Stimulated activated CD4-positive, alpha-beta T cell treated with anti-CD3 and anti-CD28 coated beads, Interleukin-12 subunit alpha, Interleukin-12 subunit beta, amount 100 ng/mL, for 4 hours (primary cell): ENCODE measurements at regions not wholly inside any gene's neighbourhood (a gene's known extent, or its start where the extent isn't known, plus 50 kb on each side); places are given as distances from the start of the nearest gene placed in this dataset.
"Not testable (repeated sequence)": the region's sequence is repeated elsewhere in the genome, so short reads cannot be mapped to it uniquely, and the experiment has no call there.

ENCODE experiments used
- DNase-seq: peaks from one replicate; pipeline ENCODE4 v3.0.0-alpha.2; 2020

DNA sequence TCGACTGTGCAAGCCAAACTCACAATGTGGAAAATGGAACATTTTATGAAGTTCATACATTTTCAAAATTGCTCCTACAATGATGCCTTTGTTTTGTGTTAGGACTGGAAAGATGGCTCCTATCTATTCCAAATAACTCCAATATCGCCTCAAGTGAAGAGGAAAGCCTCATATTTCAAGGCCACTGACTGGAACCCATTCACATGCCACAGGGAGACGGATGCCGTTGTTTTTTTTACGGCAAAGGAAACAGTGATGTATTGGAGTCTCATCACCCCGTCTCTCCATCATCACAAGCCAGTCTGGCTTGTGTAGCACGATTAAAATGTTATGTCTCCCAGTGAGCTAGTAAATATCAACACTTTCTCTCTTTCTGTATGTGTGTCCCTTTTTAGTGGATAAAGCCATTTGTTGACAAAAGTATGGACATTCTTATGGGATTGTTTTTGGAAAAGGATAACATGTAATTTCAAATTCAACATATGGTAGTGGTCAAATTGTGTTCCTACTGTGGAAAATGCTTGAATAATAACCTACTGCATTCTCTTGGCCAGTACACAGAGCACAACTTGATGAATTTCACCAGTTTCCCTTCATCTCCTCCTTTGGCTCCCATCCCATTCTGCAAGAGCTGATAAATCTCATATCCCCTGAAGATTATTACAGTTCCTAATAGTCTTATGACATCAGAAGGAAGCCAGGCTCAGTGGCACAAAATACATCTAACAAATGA lies 109.5 kb upstream of the PITRM1 start:
- no peak for DNase-seq

DNA sequence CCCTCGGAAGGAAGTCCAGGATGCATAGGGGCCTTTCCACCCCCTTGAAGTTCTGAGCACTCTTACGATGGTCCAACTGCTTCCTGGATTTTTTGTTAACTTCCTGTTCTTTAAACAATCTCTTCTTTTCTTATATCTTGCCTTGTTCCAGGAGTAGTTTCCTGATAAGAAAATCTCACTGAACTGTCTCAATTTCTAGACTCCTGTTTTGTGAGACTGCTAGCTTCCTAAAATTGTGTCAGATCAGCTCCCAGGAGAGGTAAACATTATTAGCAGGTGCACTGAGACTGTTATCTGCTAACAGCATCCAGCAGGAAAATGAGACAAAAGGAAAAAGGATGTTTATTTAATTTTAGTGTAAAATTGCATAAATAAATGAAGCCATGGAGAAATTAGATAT lies 106.2 kb upstream of the PITRM1 start:
- DNase-seq: no peak

GRCh38 chr10:3277566-3277965 lies 105.0 kb upstream of the PITRM1 start:
- no peak for DNase-seq

GRCh38 chr10:3274414-3274813 lies 101.8 kb upstream of the PITRM1 start:
- DNase-seq: no peak

DNA sequence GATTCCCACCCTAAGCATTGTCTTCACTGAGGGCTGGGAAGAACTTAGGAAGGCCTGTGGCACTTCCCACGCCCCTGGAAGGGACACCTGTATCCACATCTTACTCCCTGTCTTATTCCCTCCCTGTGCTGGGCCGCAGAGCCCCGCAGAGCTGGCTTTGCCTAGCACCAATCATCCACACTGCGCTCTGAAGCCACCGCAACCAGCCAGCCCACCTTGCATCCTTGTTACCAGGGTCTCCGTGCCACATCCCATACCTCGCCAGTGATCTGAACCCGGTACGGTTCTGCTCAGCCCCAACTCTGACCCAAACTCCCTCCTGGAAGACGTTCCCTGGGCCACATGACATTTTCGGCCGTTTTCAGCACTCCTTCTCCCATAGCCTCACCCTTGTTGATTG lies 101.4 kb upstream of the PITRM1 start:
- no peak for DNase-seq

GRCh38 chr10:3272300-3272699 lies 99.7 kb upstream of the PITRM1 start:
- DNase-seq: no peak

DNA sequence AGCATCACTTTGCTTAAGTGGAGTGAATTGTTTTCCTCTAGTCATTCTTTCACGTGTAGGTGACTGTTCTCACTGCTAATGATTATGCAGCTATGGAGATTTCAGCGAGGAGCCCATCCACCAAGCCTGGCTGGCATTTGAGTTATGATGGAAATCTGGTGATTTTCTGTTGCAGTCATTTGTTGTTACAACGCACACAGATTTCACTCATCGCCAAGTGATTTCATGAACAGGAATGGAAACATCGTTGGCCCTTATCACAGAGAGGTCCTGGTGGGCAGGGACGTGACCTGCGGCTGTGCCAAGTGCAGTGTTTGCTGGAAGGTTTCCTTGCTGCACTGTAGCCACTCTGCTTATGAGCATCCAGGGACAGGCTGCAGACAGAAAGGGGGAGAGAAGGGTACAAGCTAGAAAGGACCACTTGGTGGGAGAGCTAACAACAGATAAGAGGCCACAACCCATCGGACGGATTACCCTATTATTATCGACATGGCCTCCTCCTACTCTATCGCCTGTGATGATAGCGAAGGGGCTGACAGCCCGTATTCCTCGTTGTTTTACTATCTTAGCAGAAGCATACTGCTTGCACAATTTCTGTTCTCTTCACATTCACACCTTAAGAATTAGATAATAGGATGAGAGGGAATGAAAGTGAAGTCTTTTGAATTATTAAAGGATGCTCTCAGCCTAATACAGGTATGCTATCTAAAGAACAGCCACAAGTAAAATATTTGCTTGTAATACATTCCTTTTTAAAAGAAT lies 99.0 kb upstream of the PITRM1 start:
- no peak for DNase-seq

DNA sequence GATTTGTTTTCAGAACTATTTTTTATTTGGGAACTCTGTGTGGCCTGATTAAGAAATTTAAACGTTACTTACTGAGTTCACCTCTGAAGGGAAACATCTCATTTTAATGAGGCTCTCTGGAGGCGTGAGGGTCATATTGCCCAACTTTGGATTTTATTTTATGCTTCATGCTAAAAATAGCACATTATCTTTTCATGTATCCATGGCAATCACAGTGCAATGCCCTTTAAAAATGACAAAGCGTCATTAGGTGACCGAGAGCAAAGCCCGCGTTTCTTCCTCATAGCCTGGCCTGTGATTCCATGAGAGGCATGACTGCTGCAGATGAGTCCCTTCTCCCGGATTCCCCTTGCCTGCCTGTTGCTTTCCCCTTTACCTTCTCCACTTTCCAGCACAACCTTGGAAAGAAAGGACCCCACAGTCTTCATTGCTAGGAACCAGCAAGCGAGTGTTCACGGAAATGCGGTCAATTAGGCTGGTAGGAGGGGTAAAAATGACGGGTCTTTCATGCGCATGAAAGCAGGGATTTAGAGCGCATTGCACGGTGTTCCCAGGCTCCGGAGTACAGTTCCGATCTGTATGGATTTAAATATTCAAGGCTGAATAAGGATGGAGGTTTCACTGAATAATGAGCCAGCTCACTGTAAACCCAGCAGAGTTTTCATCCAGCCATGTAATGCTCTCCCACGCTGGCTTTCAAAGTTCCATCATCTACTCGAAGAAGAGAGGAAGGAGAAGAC lies 98.2 kb upstream of the PITRM1 start:
- DNase-seq: no peak

DNA sequence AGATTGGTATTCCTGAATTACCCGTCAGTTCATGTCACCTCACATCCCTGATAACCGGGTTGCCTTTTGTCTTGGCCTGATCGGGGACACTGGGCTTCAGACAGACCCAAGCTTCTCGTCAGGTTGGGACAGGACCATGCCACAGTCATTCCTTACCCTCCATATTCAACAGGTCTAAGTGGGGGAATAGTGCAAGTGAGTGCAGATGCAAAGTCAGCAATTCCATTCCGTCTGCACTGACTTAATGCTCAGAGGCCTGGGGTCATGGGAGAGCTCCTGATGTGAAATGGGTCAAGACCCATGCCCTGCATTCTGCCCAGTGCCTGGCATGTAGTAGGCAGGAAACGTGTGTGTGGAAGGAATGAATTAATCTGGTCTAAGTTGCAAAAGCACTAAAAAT lies 95.4 kb upstream of the PITRM1 start:
- no peak for DNase-seq

- DNase-seq: no peak
Measured at GRCh38 chr10:3265088-3265487, 92.5 kb upstream of the PITRM1 start.

- no peak for DNase-seq
Measured at GRCh38 chr10:3264161-3264761, 91.7 kb upstream of the PITRM1 start.

DNA sequence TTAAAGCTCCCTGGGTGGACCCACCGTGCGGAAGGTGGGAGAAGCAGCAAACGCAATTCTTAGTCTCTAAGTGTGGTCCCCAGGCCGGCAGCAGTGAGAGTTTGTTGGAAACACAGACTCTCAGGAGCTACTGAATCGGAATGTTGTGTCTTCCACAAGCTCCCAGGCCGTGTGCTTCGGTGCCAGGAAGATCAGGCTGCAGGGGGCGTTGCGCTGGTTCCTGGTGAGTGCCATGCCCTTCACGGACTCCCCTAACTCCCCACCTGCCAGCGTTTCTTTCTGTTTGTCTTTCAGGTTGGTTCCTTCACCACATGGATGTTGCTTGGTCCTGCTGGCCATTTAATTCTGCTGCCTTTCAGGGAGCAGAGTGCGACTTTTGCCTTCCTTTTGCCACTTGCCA lies 91.2 kb upstream of the PITRM1 start:
- no peak for DNase-seq

DNA sequence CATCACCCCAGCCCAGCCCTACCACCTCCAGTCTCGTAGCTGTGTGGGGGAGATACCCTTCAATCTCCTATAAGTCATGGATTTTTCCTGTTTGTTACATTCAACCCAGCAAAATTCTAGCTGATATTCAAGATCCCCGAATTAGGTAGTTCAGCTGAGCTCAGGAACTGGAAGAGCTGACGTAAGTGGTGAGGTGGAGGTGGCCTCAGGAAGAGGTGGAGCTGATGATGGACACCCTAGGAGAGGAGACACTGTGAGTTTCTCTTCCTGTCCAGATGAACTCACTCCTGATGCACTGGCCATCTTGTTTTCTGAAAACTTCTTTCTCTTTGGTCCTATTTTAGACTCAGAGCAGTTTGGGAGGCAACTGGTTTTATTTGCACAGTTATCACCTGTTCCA lies 90.5 kb upstream of the PITRM1 start:
- no peak for DNase-seq

GRCh38 chr10:3261921-3262320 lies 89.3 kb upstream of the PITRM1 start:
- no peak for DNase-seq

- DNase-seq: no peak
Measured at GRCh38 chr10:3260066-3260834, 87.7 kb upstream of the PITRM1 start.

DNA sequence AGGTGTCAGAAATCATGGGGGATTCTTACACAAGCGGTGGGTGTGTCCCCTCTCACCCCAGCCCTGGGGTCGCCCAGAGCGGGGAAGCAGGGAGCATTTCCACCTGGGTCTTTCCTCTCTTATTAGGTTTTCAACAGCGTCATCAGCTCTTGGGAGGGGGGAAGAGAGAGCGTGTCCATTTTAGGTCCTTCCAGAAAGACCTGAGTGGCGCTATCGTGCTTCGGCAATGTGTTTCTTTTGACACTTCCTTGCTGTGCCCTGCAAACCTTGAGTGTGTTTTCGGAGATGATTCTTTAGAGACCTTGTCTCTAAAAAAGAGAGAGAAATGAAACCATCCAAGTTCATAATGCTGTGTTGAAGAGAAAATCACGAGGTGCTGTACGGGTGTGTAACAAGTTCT lies 86.9 kb upstream of the PITRM1 start:
- no peak for DNase-seq

DNA sequence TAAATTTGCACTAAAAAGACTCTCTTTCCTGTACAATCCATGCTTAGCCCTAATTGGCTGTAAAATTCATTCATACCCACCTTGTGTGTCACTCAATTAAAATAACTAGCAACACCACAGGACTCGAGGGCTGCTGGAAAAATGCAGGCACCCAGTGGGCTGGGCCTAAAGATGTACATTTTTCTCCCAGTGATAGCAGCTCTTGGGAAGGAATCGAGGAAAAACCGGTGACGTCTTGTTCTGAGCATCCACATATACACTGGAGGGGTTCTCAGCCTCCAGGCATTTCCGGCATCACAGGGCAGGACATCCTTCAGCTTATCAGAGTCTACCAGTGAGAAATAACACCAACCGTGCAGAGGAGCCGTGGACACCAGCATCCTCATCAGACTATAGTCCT lies 85.8 kb upstream of the PITRM1 start:
- no peak for DNase-seq

DNA sequence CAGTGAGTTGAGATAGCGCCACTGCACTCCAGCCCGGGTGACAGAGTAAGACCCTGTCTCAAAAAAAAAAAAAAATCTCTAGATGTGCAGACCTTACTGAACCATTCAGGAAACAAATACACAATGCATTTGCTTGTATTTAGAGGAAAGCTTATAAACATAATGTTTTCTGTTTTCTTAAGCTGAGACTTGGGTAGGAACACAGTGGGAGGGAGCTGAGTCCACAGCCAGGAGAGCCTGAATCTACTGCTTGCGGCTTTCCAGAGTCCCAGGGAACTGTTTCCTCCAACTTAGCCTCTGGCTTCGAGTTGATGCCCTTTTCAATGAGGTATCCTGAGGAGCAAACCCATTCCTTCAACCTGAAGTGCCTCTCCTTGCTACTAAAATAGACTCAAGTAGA lies 83.0 kb upstream of the PITRM1 start:
- no peak for DNase-seq

DNA sequence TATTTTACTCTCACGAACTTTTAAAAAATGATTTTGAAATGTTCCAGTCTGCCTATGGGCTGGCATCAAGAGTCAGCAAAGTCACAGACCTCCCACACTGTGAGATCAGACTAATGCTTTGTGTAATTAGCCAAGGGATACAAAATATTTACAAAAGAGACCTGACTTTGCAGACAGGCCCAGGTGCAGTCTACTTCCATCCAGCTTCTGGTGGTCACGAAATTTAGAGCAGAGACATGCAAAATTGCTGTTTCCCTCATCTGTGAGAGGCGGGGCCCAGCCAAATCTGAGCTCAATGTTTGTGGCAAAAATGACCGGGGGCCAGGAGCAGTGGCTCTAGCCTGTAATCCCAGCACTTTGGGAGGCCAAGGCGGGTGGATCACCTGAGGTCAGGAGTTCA lies 82.5 kb upstream of the PITRM1 start:
- DNase-seq: no peak

DNA sequence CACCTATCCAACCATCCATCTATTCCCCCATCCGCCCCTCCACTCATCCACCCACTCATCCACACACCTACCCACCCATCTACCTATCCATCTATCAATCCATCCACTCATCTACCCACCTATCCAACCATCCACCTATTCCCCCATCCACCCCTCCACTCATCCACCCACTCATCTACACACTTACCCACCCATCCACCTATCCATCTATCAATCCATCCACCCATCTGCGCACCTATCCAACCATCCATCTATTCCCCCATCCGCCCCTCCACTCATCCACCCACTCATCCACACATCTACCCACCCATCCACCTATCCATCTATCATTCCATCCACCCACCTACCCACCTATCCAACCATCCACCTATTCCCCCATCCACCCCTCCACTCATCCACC lies 81.4 kb upstream of the PITRM1 start:
- not testable (repeated sequence) for DNase-seq

GRCh38 chr10:3251172-3251571 lies 78.6 kb upstream of the PITRM1 start:
- no peak for DNase-seq

DNA sequence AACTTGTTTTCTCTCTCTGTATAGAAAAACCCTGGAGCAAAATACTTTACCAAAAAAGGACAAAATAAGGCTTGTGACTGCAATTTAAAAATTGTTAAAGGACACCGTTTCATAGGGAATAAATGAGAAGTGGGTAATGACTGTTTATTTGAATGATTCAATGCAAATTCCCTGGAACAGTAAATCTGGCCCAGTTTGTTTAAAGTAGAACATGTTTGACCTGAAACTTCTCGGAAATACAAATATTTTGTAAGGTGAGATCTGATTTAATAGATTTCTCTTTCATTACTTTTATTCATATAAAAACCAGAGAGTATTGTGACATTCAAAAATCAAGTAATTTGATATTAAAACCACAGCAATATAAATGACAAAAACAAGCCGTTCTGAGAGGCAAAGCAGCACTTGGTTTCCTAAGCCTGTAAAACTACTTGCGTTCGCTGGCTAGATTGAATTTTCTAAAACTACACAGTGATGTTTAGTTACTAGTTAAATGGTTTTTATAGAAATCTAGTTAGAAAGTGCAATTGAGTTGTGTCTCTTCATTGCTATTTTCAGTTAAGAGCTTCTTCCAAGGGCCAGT lies 76.8 kb upstream of the PITRM1 start:
- DNase-seq: no peak
